GM13977 (cell line): ENCODE measurements at regions not wholly inside any gene's neighbourhood (a gene's known extent, or its start where the extent isn't known, plus 50 kb on each side); places are given as distances from the start of the nearest gene placed in this dataset.

ENCODE experiments used
- DNase-seq: peaks from one replicate; pipeline ENCODE4 v3.0.0; 2012; ENCODE audit warnings: low spot score
- CTCF ChIP-seq: IDR thresholded peaks from 2 replicates; pipeline ENCODE4 v1.5.1; 2012; ENCODE audit warnings: mild to moderate bottlenecking, control low read depth; ENCODE audit not compliant: insufficient read depth; ENCODE audit errors: extremely low read depth, missing control alignments
- in situ Hi-C: fragments of 300-500 bp; cut with MboI; formaldehyde crosslinking; loops from one replicate; pipeline ENCODE4 v1.12.0; 2022; ENCODE audit warnings: low sequenced_read_pairs, low pct_unique_long_range_greater_than_20kb, mixed read lengths, inconsistent platforms; ENCODE audit not compliant: unreplicated experiment

- DNase-seq, result no peak
- in situ Hi-C loops, result no loop called here
These were observed 64.8 kb downstream of the CDCA7 start for GRCh38 chr2:173419506-173419905.

GRCh38 chr2:173424886-173425285 is 70.2 kb downstream of the CDCA7 start:
- no peak for DNase-seq
- in situ Hi-C loops, result no loop called here

More at GRCh38 chr2:173419506-173419905, 64.8 kb downstream of the CDCA7 start:
- no peak for TF ChIP-seq CTCF

GRCh38 chr2:173427887-173428668 is 73.4 kb downstream of the CDCA7 start:
- DNase-seq, result no peak
- TF ChIP-seq CTCF, result no peak
- in situ Hi-C loops, result no loop called here

More at GRCh38 chr2:173424886-173425285, 70.2 kb downstream of the CDCA7 start:
- TF ChIP-seq CTCF, result no peak

GRCh38 chr2:173431191-173431590 is 76.5 kb downstream of the CDCA7 start:
- no peak for TF ChIP-seq CTCF
- DNase-seq, result no peak
- in situ Hi-C loops, result no loop called here

GRCh38 chr2:173432049-173432754 is 77.5 kb downstream of the CDCA7 start:
- no peak for TF ChIP-seq CTCF
- in situ Hi-C loops, result no loop called here
- no peak for DNase-seq

- no peak for TF ChIP-seq CTCF
- in situ Hi-C loops, result no loop called here
- DNase-seq, result no peak
These were observed 80.3 kb downstream of the CDCA7 start for GRCh38 chr2:173434762-173435569.
